ENCODE measurements at regions not wholly inside any gene's neighbourhood (a gene's known extent, or its start where the extent isn't known, plus 50 kb on each side); places are given as distances from the start of the nearest gene placed in this dataset.

GRCh38 chr4:126710935-126711334 lies 921.8 kb upstream of the INTU start:
- TF ChIP-seq, protein P1, sequence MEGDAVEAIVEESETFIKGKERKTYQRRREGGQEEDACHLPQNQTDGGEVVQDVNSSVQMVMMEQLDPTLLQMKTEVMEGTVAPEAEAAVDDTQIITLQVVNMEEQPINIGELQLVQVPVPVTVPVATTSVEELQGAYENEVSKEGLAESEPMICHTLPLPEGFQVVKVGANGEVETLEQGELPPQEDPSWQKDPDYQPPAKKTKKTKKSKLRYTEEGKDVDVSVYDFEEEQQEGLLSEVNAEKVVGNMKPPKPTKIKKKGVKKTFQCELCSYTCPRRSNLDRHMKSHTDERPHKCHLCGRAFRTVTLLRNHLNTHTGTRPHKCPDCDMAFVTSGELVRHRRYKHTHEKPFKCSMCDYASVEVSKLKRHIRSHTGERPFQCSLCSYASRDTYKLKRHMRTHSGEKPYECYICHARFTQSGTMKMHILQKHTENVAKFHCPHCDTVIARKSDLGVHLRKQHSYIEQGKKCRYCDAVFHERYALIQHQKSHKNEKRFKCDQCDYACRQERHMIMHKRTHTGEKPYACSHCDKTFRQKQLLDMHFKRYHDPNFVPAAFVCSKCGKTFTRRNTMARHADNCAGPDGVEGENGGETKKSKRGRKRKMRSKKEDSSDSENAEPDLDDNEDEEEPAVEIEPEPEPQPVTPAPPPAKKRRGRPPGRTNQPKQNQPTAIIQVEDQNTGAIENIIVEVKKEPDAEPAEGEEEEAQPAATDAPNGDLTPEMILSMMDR (IDR thresholded peaks at IDR 0.05; ENCODE audit: insufficient read depth, low read length), result no peak
- TF ChIP-seq GABPA (IDR thresholded peaks at IDR 0.05; ENCODE audit: low read depth) (no peak), POLR2AphosphoS5 (IDR thresholded peaks at IDR 0.05; ENCODE audit: low read depth) (no peak)
- TF ChIP-seq, protein P2, sequence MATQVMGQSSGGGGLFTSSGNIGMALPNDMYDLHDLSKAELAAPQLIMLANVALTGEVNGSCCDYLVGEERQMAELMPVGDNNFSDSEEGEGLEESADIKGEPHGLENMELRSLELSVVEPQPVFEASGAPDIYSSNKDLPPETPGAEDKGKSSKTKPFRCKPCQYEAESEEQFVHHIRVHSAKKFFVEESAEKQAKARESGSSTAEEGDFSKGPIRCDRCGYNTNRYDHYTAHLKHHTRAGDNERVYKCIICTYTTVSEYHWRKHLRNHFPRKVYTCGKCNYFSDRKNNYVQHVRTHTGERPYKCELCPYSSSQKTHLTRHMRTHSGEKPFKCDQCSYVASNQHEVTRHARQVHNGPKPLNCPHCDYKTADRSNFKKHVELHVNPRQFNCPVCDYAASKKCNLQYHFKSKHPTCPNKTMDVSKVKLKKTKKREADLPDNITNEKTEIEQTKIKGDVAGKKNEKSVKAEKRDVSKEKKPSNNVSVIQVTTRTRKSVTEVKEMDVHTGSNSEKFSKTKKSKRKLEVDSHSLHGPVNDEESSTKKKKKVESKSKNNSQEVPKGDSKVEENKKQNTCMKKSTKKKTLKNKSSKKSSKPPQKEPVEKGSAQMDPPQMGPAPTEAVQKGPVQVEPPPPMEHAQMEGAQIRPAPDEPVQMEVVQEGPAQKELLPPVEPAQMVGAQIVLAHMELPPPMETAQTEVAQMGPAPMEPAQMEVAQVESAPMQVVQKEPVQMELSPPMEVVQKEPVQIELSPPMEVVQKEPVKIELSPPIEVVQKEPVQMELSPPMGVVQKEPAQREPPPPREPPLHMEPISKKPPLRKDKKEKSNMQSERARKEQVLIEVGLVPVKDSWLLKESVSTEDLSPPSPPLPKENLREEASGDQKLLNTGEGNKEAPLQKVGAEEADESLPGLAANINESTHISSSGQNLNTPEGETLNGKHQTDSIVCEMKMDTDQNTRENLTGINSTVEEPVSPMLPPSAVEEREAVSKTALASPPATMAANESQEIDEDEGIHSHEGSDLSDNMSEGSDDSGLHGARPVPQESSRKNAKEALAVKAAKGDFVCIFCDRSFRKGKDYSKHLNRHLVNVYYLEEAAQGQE (IDR thresholded peaks at IDR 0.05; ENCODE audit: insufficient replicate concordance, low read depth), result no peak

Data from HL-60 (cell line).